ENCODE measurements at regions not wholly inside any gene's neighbourhood (a gene's known extent, or its start where the extent isn't known, plus 50 kb on each side); places are given as distances from the start of the nearest gene placed in this dataset.

- no peak for TF ChIP-seq CTCF (IDR thresholded peaks at IDR 0.05; ENCODE audit: low read depth, low read length, missing input control)
- TF ChIP-seq NR2F2 (IDR thresholded peaks at IDR 0.05): no peak
- TF ChIP-seq TAF1 (conservative IDR thresholded peaks at IDR 0.05): no peak
- TF ChIP-seq ZBTB33 (IDR thresholded peaks at IDR 0.05): no peak
- TF ChIP-seq ATF3 (IDR thresholded peaks at IDR 0.05): no peak
- TF ChIP-seq REST (IDR thresholded peaks at IDR 0.05): no peak
- no peak for TF ChIP-seq SP1 (IDR thresholded peaks at IDR 0.05)
- TF ChIP-seq YY1 (IDR thresholded peaks at IDR 0.05): no peak
- no peak for TF ChIP-seq EGR1 (IDR thresholded peaks at IDR 0.05; ENCODE audit: low read depth in 2 of 2)
- TF ChIP-seq MAX (IDR thresholded peaks at IDR 0.05): no peak
Observed at GRCh38 chr17:13688716-13689115, 87.0 kb upstream of the HS3ST3A1 start.
